Bronchial epithelial cell (primary cell): ENCODE measurements at regions not wholly inside any gene's neighbourhood (a gene's known extent, or its start where the extent isn't known, plus 50 kb on each side); places are given as distances from the start of the nearest gene placed in this dataset.

Source experiments
- DNase-seq: peaks from one replicate; pipeline ENCODE4 v3.0.0-alpha.2; 2010; ENCODE audit warnings: low read depth
- FAIRE-seq: peaks from 2 replicates; lab custom pipeline; 2011; peaks lifted over from hg19 to GRCh38; lab: Jason Lieb, UNC
- H3K27me3 ChIP-seq: 2 replicates; pipeline ENCODE4 v1.5.1; 2011; ENCODE audit warnings: low read length; ENCODE audit not compliant: control insufficient read depth, insufficient read depth
- H3K36me3 ChIP-seq: 2 replicates; pipeline ENCODE4 v1.5.1; 2011; ENCODE audit warnings: low read length; ENCODE audit not compliant: control insufficient read depth, insufficient read depth
- H3K4me3 ChIP-seq: 2 replicates; pipeline ENCODE4 v1.5.1; 2011; ENCODE audit warnings: mild to moderate bottlenecking, low read depth, low read length, control low read depth
- TF ChIP-seq, protein P1 (sequence below): IDR thresholded peaks from 2 replicates; pipeline ENCODE4 v1.5.1; 2011; ENCODE audit warnings: mild to moderate bottlenecking, moderate library complexity, low read length, control low read depth, inconsistent platforms; ENCODE audit not compliant: insufficient read depth, severe bottlenecking

DNA sequence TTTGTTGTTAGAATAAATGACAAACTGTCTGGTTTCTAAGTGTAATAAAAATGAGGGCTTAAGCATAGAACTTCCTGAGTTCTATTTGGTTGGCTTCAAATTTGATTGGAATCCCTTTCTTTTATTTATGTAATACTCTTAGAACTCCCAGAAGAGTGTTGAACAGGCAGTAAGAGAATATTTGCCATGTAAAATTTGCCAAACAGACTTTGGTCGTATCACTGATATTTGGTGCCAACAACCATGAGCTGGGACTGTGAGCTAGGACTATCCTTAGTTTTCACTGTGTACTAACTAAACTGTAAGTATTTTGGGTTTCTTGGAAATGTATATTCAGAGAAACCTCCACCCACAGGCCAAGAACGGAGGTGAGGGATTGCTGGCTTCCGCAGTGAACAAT is 971.2 kb upstream of the SOX9 start:
- FAIRE-seq (no peak), DNase-seq (no peak)
- H3K4me3 ChIP-seq = no peak overlapping the region

DNA sequence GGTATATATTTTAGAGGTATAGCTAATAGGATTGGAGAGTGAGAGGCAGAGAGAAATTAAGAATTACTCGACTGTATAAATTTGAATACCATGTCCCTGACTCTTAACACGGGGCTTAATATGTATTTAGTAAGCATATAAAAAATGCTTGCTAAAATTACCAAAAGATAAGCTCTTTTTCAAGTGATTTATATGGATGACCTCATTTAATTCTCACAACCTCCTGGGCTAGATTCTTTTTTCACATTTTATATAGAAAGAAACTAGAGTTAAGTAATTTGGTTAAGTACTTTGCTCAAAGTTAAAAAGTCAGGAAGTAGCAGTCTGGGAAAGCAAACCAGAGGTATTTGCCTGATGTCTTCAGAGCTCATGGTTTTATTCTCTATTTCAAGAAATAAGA is 963.5 kb upstream of the SOX9 start:
- Histone ChIP-seq H3K36me3 (no peaks in the 10 kb centered on the region), H3K4me3 (no peak overlapping the region), H3K27me3 (no peaks in the 10 kb centered on the region)
- FAIRE-seq (no peak), DNase-seq (no peak)
- TF ChIP-seq, protein P1, sequence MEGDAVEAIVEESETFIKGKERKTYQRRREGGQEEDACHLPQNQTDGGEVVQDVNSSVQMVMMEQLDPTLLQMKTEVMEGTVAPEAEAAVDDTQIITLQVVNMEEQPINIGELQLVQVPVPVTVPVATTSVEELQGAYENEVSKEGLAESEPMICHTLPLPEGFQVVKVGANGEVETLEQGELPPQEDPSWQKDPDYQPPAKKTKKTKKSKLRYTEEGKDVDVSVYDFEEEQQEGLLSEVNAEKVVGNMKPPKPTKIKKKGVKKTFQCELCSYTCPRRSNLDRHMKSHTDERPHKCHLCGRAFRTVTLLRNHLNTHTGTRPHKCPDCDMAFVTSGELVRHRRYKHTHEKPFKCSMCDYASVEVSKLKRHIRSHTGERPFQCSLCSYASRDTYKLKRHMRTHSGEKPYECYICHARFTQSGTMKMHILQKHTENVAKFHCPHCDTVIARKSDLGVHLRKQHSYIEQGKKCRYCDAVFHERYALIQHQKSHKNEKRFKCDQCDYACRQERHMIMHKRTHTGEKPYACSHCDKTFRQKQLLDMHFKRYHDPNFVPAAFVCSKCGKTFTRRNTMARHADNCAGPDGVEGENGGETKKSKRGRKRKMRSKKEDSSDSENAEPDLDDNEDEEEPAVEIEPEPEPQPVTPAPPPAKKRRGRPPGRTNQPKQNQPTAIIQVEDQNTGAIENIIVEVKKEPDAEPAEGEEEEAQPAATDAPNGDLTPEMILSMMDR = no peak

More for the DNA sequence above, 971.2 kb upstream of the SOX9 start:
- TF ChIP-seq, protein P1 = no peak
- Histone ChIP-seq H3K27me3 (no peaks in the 10 kb centered on the region), H3K36me3 (no peaks in the 10 kb centered on the region)

DNA sequence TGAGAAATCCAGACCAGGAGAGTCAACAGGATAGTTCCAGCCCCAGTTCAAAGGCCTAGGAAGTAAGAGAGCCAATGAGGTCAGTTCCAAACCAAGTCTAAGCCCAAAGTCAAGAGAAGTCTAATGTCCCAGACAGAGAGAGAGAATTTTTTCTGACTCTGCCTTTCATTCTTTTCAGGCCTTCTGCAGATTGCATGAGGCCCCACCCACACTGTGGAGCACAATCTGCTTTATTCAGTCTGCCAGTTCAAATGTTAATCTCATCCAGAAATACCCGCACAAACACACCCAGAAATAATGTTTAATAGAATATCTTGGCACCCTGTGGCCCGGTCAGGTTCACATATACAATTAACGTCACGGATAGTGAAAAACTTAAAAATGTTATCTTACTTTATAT is 962.4 kb upstream of the SOX9 start:
- Histone ChIP-seq H3K4me3 (no peak overlapping the region), H3K27me3 (no peaks in the 10 kb centered on the region), H3K36me3 (no peaks in the 10 kb centered on the region)
- TF ChIP-seq, protein P1 = no peak
- DNase-seq (no peak), FAIRE-seq (no peak)

DNA sequence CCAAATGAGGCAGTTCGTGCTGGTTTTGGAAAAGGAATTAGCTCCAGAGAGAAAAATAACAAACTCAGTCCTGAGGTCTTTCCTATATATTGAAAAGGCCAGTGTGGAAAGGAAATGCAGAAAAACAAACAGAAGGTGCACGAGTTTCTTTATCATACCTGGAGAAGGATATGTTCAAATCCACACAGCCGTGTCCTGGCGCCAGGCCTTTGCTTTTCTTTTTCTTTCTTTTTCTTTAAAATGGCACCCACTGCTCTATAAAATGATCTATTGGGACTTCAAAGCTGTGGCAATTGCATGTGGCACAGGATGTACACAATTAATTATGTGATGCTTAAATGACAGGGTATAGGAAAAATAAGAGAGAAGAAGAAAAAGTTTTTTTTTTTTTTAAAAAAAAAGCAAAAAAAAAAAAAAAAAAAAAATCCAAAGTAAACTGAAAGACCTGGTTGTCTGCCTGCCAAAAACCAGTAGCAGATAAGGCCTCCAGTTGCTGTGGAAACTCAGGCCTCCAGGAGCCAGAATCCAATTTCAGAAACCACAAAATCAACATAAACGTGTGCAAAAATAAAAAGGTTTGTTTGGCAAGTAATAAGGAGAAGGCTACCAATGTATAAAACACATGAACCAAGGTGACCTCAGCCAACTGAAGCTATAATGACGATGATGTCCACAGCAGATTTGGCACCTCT is 957.6 kb upstream of the SOX9 start:
- H3K36me3 ChIP-seq = no peaks in the 10 kb centered on the region
- no peak for FAIRE-seq

DNA sequence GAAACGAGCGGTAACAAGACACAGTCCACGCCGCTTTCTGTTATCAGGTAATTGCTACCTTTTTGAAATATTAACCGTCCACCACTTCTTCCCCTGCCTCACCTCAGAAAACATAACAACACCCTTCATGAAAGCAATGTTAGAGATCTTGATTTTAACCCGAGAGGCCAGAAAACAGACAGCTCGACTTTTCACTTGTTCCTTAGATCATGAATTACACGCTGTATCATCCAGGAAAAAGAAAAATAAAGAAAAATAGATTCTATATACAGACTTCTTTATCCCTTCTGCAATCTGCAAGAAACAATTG is 957.1 kb upstream of the SOX9 start:
- no peak for FAIRE-seq
- Histone ChIP-seq H3K36me3 (no peaks in the 10 kb centered on the region), H3K27me3 (no peaks in the 10 kb centered on the region), H3K4me3 (no peak overlapping the region)
- DNase-seq = no peak
- TF ChIP-seq, protein P1 = no peak

More for the DNA sequence above, 957.6 kb upstream of the SOX9 start:
- TF ChIP-seq, protein P1 = no peak
- peak; percentile 15 for DNase-seq
- no peaks in the 10 kb centered on the region for H3K27me3 ChIP-seq
- H3K4me3 ChIP-seq = no peak overlapping the region

- FAIRE-seq = no peak
Observed at GRCh38 chr17:71164561-71164960, 956.3 kb upstream of the SOX9 start.

More at GRCh38 chr17:71164561-71164960, 956.3 kb upstream of the SOX9 start:
- no peak for DNase-seq
- no peak overlapping the region for H3K4me3 ChIP-seq
- no peaks in the 10 kb centered on the region for H3K36me3 ChIP-seq
- TF ChIP-seq, protein P1 = no peak
- H3K27me3 ChIP-seq = no peaks in the 10 kb centered on the region
